Osteocyte (in vitro differentiated cells): ENCODE measurements at regions not wholly inside any gene's neighbourhood (a gene's known extent, or its start where the extent isn't known, plus 50 kb on each side); places are given as distances from the start of the nearest gene placed in this dataset.
"Not testable (repeated sequence)": the region's sequence is repeated elsewhere in the genome, so short reads cannot be mapped to it uniquely, and the experiment has no call there.

Experiments
- DNase-seq: peaks from one replicate; pipeline ENCODE4 v3.0.0; 2021; ENCODE audit warnings: mixed read lengths; ENCODE audit not compliant: unreplicated experiment; ENCODE audit errors: extremely low spot score
- H3K27ac Mint-ChIP-seq: one replicate; pipeline ENCODE4 v1.8.0; 2021; ENCODE audit warnings: mild to moderate bottlenecking, mixed read lengths; ENCODE audit not compliant: unreplicated experiment
- H3K27me3 Mint-ChIP-seq: one replicate; pipeline ENCODE4 v1.8.0; 2021; ENCODE audit warnings: mixed read lengths; ENCODE audit not compliant: unreplicated experiment
- H3K36me3 Mint-ChIP-seq: one replicate; pipeline ENCODE4 v1.8.0; 2021; ENCODE audit warnings: mixed read lengths; ENCODE audit not compliant: unreplicated experiment
- H3K4me1 Mint-ChIP-seq: one replicate; pipeline ENCODE4 v1.8.0; 2021; ENCODE audit warnings: mixed read lengths; ENCODE audit not compliant: unreplicated experiment
- H3K4me3 Mint-ChIP-seq: one replicate; pipeline ENCODE4 v1.8.0; 2021; ENCODE audit warnings: mild to moderate bottlenecking, moderate library complexity, mixed read lengths; ENCODE audit not compliant: unreplicated experiment
- H3K9me3 Mint-ChIP-seq: one replicate; pipeline ENCODE4 v1.8.0; 2021; ENCODE audit warnings: mixed read lengths; ENCODE audit not compliant: unreplicated experiment
- TF ChIP-seq, protein P1 (sequence below): fragments of 200-600 bp; sonication (generic); IDR thresholded peaks from 2 replicates; pipeline ENCODE4 v1.5.0; 2021; ENCODE audit warnings: antibody characterized with exemption, mild to moderate bottlenecking, moderate library complexity

DNA sequence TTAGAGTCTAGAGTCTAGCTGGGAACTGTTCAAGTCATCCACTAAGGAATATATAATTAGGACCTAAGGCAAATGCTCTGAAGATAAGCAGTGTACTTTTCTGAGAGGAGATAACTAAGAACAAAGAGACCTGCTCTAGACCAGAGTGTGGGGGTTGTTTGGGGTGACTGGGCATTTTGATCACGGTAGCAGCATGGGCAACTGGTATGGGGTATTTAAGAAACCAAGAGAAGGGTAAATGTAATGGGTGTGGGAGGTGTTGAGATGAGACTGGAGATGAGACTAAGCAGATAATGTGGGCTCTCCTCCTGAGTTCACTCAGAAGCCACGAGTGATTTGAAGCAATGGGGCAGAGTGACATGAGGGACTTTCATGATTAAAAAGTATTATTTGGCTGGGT lies 1082.9 kb downstream of the GATA3 start:
- Mint-ChIP-seq H3K36me3 (no peaks in the 10 kb centered on the region), H3K9me3 (no peaks in the 10 kb centered on the region), H3K27me3 (no peaks in the 10 kb centered on the region), H3K4me3 (no peak overlapping the region), H3K4me1 (no peaks in the 10 kb centered on the region), H3K27ac (no peak overlapping the region)
- TF ChIP-seq, protein P1, sequence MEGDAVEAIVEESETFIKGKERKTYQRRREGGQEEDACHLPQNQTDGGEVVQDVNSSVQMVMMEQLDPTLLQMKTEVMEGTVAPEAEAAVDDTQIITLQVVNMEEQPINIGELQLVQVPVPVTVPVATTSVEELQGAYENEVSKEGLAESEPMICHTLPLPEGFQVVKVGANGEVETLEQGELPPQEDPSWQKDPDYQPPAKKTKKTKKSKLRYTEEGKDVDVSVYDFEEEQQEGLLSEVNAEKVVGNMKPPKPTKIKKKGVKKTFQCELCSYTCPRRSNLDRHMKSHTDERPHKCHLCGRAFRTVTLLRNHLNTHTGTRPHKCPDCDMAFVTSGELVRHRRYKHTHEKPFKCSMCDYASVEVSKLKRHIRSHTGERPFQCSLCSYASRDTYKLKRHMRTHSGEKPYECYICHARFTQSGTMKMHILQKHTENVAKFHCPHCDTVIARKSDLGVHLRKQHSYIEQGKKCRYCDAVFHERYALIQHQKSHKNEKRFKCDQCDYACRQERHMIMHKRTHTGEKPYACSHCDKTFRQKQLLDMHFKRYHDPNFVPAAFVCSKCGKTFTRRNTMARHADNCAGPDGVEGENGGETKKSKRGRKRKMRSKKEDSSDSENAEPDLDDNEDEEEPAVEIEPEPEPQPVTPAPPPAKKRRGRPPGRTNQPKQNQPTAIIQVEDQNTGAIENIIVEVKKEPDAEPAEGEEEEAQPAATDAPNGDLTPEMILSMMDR: no peak
- no peak for DNase-seq

DNA sequence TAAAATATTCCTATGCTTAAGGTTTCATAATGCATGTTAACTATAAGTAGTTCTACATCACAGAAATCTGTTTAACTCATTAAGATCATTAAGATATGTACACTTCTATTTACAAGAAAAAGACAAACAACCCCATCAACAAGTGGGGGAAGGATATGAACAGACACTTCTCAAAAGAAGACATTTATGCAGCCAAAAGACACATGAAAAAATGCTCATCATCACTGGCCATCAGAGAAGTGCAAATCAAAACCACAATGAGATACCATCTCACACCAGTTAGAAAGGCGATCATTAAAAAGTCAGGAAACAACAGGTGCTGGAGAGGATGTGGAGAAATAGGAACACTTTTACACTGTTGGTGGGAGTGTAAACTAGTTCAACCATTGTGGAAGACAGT lies 1084.3 kb downstream of the GATA3 start:
- not testable (repeated sequence) for H3K27me3 Mint-ChIP-seq, H3K9me3 Mint-ChIP-seq, DNase-seq, H3K36me3 Mint-ChIP-seq, H3K4me3 Mint-ChIP-seq, H3K27ac Mint-ChIP-seq, H3K4me1 Mint-ChIP-seq

DNA sequence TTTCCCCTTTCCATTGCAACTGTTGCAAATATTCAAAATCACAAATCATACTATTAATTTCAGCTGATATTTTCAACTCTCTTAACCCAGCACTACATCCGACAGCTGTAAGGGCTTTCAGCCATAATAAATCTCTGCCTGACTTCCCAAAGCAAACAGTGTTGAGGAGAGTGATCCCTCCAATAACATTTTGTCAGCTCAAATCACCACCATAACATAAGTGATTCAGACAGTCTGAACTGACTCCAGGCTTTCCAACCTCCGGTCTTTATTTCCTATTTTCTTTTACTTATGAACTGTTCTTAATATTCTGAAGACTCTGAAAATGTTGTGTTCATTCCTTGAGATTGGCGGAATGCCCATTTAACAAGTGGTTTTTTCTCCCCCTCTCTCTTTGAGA lies 1085.9 kb downstream of the GATA3 start:
- H3K27ac Mint-ChIP-seq: no peak overlapping the region
- H3K27me3 Mint-ChIP-seq: no peaks in the 10 kb centered on the region
- DNase-seq: no peak
- TF ChIP-seq, protein P1: no peak
- peaks cover under 1% of the 10 kb centered on the region for H3K9me3 Mint-ChIP-seq
- no peaks in the 10 kb centered on the region for H3K36me3 Mint-ChIP-seq
- H3K4me3 Mint-ChIP-seq: no peak overlapping the region
- H3K4me1 Mint-ChIP-seq: no peaks in the 10 kb centered on the region

DNA sequence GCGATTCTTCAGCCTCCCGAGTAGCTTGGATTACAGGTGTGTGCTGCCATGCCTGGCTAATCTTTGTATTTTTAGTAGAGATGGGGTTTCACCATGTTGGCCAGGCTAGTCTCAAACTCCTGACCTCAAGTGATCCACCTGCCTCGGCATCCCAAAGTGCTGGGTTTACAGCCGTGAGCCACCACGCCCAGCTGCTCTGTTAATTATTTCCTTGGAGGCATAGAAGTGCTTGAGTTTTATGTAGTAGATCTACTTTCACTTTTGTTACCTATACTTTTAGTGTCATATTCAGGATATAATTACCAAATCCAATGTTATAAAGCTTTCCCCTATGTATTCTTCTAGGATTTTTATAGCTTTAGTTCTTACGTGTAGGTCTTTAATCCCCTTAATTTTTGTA lies 1093.0 kb downstream of the GATA3 start:
- Mint-ChIP-seq H3K36me3 (no peaks in the 10 kb centered on the region), H3K27ac (no peak overlapping the region), H3K9me3 (peaks cover 5% of the 10 kb centered on the region), H3K27me3 (no peaks in the 10 kb centered on the region), H3K4me1 (no peaks in the 10 kb centered on the region), H3K4me3 (no peak overlapping the region)
- DNase-seq: no peak
- TF ChIP-seq, protein P1: no peak

DNA sequence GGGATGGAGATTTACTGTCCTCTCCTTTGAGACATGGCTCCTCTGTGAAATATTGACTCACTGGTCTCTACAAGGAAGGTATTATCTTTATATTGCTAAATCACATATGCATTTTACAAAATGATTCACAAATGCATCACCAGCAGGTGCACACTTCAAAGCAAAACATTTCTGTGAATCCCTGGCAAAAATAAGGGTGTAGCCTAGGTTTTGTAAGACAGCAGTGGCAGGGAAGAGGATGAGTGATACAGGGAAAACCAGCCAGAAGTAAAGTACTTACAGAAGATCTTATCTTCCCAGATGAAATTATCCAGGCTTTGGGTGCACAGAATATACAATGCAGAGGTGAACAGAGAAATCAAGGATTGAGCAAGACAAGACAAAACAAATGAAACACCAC lies 1094.6 kb downstream of the GATA3 start:
- Mint-ChIP-seq H3K4me3 (no peak overlapping the region), H3K27ac (no peak overlapping the region), H3K4me1 (no peaks in the 10 kb centered on the region), H3K27me3 (no peaks in the 10 kb centered on the region), H3K36me3 (no peaks in the 10 kb centered on the region), H3K9me3 (peaks cover 5% of the 10 kb centered on the region)
- TF ChIP-seq, protein P1: no peak
- no peak for DNase-seq

DNA sequence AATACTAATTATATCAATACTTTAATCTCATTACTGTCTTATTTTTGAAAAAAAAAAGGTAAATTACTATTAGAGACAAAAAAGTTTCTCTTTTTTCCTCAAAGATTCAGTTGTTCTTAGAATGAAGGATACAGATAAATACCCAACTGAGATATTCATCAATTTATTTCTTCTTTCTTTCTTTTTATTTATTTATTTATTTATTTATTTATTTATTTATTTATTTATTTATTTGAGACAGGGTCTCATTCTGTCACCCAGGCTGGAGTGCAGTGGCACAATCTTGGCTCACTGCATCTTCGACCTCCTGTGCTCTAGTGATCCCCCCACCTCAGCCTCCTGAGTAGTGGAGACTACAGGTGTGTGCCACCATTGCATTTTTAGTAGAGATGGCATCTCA lies 1098.6 kb downstream of the GATA3 start:
- H3K36me3 Mint-ChIP-seq: not testable (repeated sequence)

More for the DNA sequence above, 1098.6 kb downstream of the GATA3 start:
- H3K27ac Mint-ChIP-seq, H3K27me3 Mint-ChIP-seq, H3K4me3 Mint-ChIP-seq, DNase-seq, H3K4me1 Mint-ChIP-seq: not testable (repeated sequence)
- H3K9me3 Mint-ChIP-seq: peaks cover 11% of the 10 kb centered on the region
